Kidney (tissue), 13 donors: ENCODE measurements at regions not wholly inside any gene's neighbourhood (a gene's known extent, or its start where the extent isn't known, plus 50 kb on each side); places are given as distances from the start of the nearest gene placed in this dataset.

Experiments used
- DNase-seq, 5 donors: peaks; one replicate each; pipeline ENCODE4 v3.0.0-alpha.2; 2013 to 2020
- FAIRE-seq: peaks from 2 replicates; lab custom pipeline; 2012; peaks lifted over from hg19 to GRCh38; lab: Jason Lieb, UNC
- H3K27ac ChIP-seq, 2 donors: one replicate each; pipeline ENCODE4 v1.7.0; 2013; ENCODE audit warnings: low read depth in 2 of 2, low read length in 2 of 2, inconsistent platforms in 1 of 2
- H3K27me3 ChIP-seq: one replicate; pipeline ENCODE4 v1.7.1; 2013; ENCODE audit warnings: low read length, inconsistent platforms; ENCODE audit not compliant: control insufficient read depth, insufficient read depth
- H3K36me3 ChIP-seq, 3 donors: one replicate each; pipeline versions ENCODE4 v1.7.0 to v1.7.1; 2013; ENCODE audit warnings: low read length in 3 of 3, control low read depth in 1 of 3, inconsistent platforms in 1 of 3; ENCODE audit not compliant: insufficient read depth in 3 of 3, control insufficient read depth in 2 of 3
- H3K4me1 ChIP-seq, 3 donors: one replicate each; pipeline versions ENCODE4 v1.7.0 to v1.7.1; 2013; ENCODE audit warnings: low read length in 3 of 3, inconsistent platforms in 1 of 3, low read depth in 1 of 3; ENCODE audit not compliant: control insufficient read depth in 2 of 3, insufficient read depth in 2 of 3
- H3K4me3 ChIP-seq, 3 donors: one replicate each; pipeline versions ENCODE4 v1.7.0 to v1.8.1; 2013; ENCODE audit warnings: low read length in 3 of 3, control low read depth in 1 of 3, inconsistent platforms in 1 of 3
- H3K9ac ChIP-seq, 3 donors: one replicate each; pipeline versions ENCODE4 v1.7.0 to v1.7.1; 2013; ENCODE audit warnings: low read length in 3 of 3, control low read depth in 1 of 3, inconsistent platforms in 1 of 3
- H3K9me3 ChIP-seq, 3 donors: one replicate each; pipeline versions ENCODE4 v1.7.0 to v1.7.1; 2013; ENCODE audit warnings: low read length in 3 of 3, control low read depth in 1 of 3, inconsistent platforms in 1 of 3; ENCODE audit not compliant: control insufficient read depth in 2 of 3, insufficient read depth in 1 of 3
- intact Hi-C: fragments of 100-400 bp; cut with DNase I; formaldehyde crosslinking; loops from one replicate; pipeline ENCODE4 v1.11.1; 2022
- TF ChIP-seq, protein P1 (sequence below): IDR thresholded peaks from 3 replicates; pipeline ENCODE4 v1.5.1; 2012; ENCODE audit warnings: mild to moderate bottlenecking, moderate library complexity, borderline replicate concordance; ENCODE audit not compliant: insufficient read depth; ENCODE audit errors: extremely low read depth
- donor health status: control.
- donor health status: control.
- donor health status: control.
- donor health status: control.
- donor health status: control.
- donor health status: DM: yes; HTN: yes; CAD: no.
- donor health status: Normal renal cell carcinoma (clear cell type).

DNA sequence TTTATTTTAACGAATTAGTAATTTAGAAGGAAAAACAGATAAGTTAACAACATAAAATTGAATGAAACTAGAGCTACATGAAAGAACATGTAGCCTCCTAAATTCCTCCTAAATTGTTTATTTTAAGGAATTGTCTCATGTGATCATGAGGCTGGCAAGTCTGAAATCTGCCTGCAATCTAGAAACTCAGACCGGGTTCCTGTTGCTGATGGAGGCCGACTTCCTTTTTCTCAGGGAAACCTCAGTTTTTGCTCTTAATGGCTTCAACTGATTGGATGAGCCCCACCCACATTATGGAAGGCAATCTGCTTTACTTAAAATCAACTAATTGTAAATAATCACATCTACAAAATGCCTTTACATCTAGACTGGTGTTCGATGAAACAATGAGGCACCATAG is 205.0 kb upstream of the ADRA1D start:
- H3K36me3 ChIP-seq: no peaks in the 10 kb centered on the region
- H3K27me3 ChIP-seq: no peaks in the 10 kb centered on the region
- FAIRE-seq (no peak), DNase-seq (no peak)
- H3K9ac ChIP-seq: no peak overlapping the region
- no peak overlapping the region for H3K27ac ChIP-seq
- TF ChIP-seq, protein P1, sequence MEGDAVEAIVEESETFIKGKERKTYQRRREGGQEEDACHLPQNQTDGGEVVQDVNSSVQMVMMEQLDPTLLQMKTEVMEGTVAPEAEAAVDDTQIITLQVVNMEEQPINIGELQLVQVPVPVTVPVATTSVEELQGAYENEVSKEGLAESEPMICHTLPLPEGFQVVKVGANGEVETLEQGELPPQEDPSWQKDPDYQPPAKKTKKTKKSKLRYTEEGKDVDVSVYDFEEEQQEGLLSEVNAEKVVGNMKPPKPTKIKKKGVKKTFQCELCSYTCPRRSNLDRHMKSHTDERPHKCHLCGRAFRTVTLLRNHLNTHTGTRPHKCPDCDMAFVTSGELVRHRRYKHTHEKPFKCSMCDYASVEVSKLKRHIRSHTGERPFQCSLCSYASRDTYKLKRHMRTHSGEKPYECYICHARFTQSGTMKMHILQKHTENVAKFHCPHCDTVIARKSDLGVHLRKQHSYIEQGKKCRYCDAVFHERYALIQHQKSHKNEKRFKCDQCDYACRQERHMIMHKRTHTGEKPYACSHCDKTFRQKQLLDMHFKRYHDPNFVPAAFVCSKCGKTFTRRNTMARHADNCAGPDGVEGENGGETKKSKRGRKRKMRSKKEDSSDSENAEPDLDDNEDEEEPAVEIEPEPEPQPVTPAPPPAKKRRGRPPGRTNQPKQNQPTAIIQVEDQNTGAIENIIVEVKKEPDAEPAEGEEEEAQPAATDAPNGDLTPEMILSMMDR: no peak
- intact Hi-C loops: no loop called here
- H3K4me3 ChIP-seq: no peak overlapping the region
- H3K9me3 ChIP-seq: no peaks in the 10 kb centered on the region
- peaks cover 0 to 2% (median 0%) of the 10 kb centered on the region in 3 donors for H3K4me1 ChIP-seq

DNA sequence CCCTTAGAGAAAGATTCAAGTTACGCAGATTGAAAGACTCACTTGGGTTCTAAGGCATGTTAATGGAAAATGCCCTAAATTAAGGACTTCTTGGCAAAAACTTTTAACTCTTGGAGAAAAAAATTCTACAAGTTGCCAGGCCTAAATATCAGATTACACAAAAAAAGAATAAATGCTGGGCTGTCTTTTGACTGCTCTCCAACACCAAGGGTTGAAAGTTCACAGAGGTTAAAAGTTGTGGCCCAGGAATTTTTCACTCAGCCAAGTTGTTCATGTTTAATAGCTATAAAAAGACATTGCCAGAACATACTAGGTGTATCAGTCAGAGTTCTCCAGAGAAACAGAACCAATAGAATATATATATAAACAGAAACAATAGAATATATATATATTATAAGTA is 204.3 kb upstream of the ADRA1D start:
- FAIRE-seq: no peak
- Histone ChIP-seq H3K9ac (no peak overlapping the region), H3K9me3 (no peaks in the 10 kb centered on the region), H3K4me1 (peaks cover 0 to 2% (median 0%) of the 10 kb centered on the region in 3 donors), H3K27ac (no peak overlapping the region), H3K36me3 (no peaks in the 10 kb centered on the region), H3K27me3 (no peaks in the 10 kb centered on the region), H3K4me3 (no peak overlapping the region)
- peak in 1 of 5 donors; percentile 55 for DNase-seq
- intact Hi-C loops: no loop called here
- TF ChIP-seq, protein P1: no peak

DNA sequence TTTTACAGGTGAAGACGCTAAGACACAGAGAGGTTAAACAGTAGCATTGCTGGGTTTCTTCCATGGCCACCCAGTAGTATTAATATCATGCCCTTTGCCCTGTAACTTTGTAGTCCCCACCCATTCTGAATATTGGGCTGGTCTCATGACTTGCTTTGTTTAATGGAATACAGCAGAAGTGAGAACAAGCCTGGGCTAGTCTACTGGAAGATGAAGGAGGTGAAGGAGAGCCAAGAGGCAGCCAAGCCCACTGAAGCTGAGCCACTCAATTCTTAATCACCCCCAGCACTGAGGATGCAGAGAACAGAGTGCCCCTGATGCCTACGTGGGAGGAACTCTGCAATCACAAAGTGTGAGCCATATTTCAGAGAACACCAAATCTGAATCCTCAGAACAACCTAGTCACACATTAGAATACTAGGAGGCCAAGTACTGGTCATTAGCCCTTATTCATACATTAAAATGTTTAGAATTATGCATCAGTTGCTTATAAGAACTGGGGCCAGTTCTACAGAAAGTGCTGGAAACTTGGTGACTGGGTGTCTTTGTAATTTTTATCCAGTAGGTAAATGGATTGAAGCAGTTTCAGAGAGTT is 202.5 kb upstream of the ADRA1D start:
- Histone ChIP-seq H3K27me3 (no peaks in the 10 kb centered on the region), H3K9ac (no peak overlapping the region), H3K36me3 (no peaks in the 10 kb centered on the region), H3K4me1 (no peaks in the 10 kb centered on the region), H3K9me3 (no peaks in the 10 kb centered on the region), H3K27ac (no peak overlapping the region), H3K4me3 (no peak overlapping the region)
- intact Hi-C loops: no loop called here
- DNase-seq (no peak), FAIRE-seq (no peak)
- TF ChIP-seq, protein P1: no peak
